HL-60 (cell line): ENCODE measurements at regions not wholly inside any gene's neighbourhood (a gene's known extent, or its start where the extent isn't known, plus 50 kb on each side); places are given as distances from the start of the nearest gene placed in this dataset.

Source experiments
- GABPA ChIP-seq: IDR thresholded peaks from 2 replicates; pipeline ENCODE4 v1.6.1; 2012; ENCODE audit warnings: low read depth
- POLR2AphosphoS5 ChIP-seq: IDR thresholded peaks from 2 replicates; pipeline ENCODE4 v1.6.1; 2012; ENCODE audit warnings: low read depth
- REST ChIP-seq: IDR thresholded peaks from 2 replicates; pipeline ENCODE4 v1.6.1; 2012; ENCODE audit warnings: low read depth; ENCODE audit not compliant: insufficient replicate concordance
- SPI1 ChIP-seq: IDR thresholded peaks from 2 replicates; pipeline ENCODE4 v1.6.1; 2012; ENCODE audit warnings: low read depth, mild to moderate bottlenecking, borderline replicate concordance
- TF ChIP-seq, protein P1 (sequence below): IDR thresholded peaks from one replicate; pipeline ENCODE4 v1.5.1; 2011; ENCODE audit warnings: low read length, control low read depth, inconsistent platforms; ENCODE audit not compliant: insufficient read depth

DNA sequence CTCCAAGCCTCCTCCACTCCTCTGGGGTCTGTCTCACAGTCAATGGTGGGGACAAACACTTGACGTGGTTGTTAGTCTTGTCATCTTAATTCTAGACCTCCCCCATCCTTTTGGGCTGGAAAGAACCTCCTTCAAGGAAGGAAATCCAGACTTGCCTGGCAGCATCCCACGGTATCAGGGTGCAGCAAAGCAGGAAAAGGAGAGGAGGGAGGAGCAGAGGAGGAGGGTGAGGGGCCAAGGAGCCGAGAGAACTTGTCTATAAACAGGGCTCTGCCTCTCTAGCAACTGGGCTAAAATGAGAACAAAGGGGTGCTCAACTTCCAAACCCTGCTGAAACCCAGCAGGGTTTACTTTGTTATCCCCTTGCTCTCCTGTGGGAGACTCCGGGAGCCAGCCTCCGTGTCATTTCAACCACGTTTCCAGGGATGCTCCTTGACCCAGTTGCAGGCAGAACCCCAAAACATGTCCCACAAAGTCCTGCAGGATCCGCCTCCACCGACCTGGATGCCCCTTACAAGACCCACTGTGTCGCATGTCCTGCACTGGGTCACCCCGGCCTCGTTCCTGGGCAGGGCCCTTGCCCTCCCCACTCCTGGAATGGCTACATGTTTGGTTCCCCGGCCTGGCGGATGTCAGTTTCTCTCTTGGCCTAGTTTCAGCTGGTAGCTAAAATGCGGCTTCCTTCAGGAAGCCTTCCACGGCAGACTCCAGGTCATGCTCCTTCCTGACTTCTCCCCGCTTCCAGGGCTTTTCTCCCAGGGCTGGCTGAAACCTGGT is 69.7 kb upstream of the MGMT start:
- TF ChIP-seq, protein P1, sequence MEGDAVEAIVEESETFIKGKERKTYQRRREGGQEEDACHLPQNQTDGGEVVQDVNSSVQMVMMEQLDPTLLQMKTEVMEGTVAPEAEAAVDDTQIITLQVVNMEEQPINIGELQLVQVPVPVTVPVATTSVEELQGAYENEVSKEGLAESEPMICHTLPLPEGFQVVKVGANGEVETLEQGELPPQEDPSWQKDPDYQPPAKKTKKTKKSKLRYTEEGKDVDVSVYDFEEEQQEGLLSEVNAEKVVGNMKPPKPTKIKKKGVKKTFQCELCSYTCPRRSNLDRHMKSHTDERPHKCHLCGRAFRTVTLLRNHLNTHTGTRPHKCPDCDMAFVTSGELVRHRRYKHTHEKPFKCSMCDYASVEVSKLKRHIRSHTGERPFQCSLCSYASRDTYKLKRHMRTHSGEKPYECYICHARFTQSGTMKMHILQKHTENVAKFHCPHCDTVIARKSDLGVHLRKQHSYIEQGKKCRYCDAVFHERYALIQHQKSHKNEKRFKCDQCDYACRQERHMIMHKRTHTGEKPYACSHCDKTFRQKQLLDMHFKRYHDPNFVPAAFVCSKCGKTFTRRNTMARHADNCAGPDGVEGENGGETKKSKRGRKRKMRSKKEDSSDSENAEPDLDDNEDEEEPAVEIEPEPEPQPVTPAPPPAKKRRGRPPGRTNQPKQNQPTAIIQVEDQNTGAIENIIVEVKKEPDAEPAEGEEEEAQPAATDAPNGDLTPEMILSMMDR, result no peak
- TF ChIP-seq GABPA, result no peak
- TF ChIP-seq SPI1, result no peak
- TF ChIP-seq POLR2AphosphoS5, result no peak
- no peak for TF ChIP-seq REST
